Caco-2 (cell line): ENCODE measurements at regions not wholly inside any gene's neighbourhood (a gene's known extent, or its start where the extent isn't known, plus 50 kb on each side); places are given as distances from the start of the nearest gene placed in this dataset.

Source experiments
- BruUV-seq: library from RNA; stranded (reverse); fragments of 400-500 nt; replicated peaks from 2 replicates; lab custom pipeline; 2021; lab: Mats Ljungman, UMichigan
- CTCF ChIA-PET: fragments of 300-600 bp; sonication (Branson Sonifier 250); formaldehyde crosslinking; loops from one replicate; lab custom pipeline; 2022; ENCODE audit warnings: antibody characterized with exemption; lab: Charles Lee
- POLR2A ChIA-PET: fragments of 300-600 bp; sonication (Branson Sonifier 250); formaldehyde crosslinking; loops from one replicate; lab custom pipeline; 2022; ENCODE audit warnings: antibody characterized with exemption; lab: Charles Lee
- DNase-seq, 2 experiments: peaks; one replicate each; pipeline versions ENCODE4 v3.0.0 to v3.0.0-alpha.2; 2020 to 2022
- H3K27me3 ChIP-seq: replicated peaks from 2 replicates; pipeline ENCODE4 v1.6.0; 2011; ENCODE audit warnings: low read length; ENCODE audit not compliant: control insufficient read depth, insufficient read depth
- H3K36me3 ChIP-seq: 2 replicates; pipeline ENCODE4 v1.5.1; 2011; ENCODE audit warnings: low read length; ENCODE audit not compliant: control insufficient read depth, insufficient read depth
- H3K4me1 ChIP-seq: fragments of 250-450 bp; sonication (Bioruptor Pico); 2 replicates; pipeline ENCODE4 v1.5.1; 2020; ENCODE audit warnings: mild to moderate bottlenecking
- H3K4me3 ChIP-seq: 2 replicates; pipeline ENCODE4 v1.5.1; 2011; ENCODE audit warnings: low read depth, mild to moderate bottlenecking, control low read depth, low read length
- H3K9me3 ChIP-seq: fragments of 250-450 bp; sonication (Bioruptor Pico); 2 replicates; pipeline ENCODE4 v1.5.1; 2020; ENCODE audit warnings: mild to moderate bottlenecking, moderate library complexity
- H3K27ac Mint-ChIP-seq: one replicate; pipeline ENCODE4 v1.8.0; 2022; ENCODE audit warnings: mixed read lengths; ENCODE audit not compliant: unreplicated experiment
- H3K27me3 Mint-ChIP-seq: one replicate; pipeline ENCODE4 v1.8.0; 2022; ENCODE audit warnings: mixed read lengths; ENCODE audit not compliant: insufficient read depth, unreplicated experiment
- H3K36me3 Mint-ChIP-seq: one replicate; pipeline ENCODE4 v1.8.0; 2022; ENCODE audit warnings: mild to moderate bottlenecking, mixed read lengths; ENCODE audit not compliant: insufficient read depth, unreplicated experiment
- H3K4me1 Mint-ChIP-seq: one replicate; pipeline ENCODE4 v1.8.0; 2022; ENCODE audit warnings: low read depth, mixed read lengths; ENCODE audit not compliant: unreplicated experiment
- H3K4me3 Mint-ChIP-seq: one replicate; pipeline ENCODE4 v1.8.0; 2022; ENCODE audit warnings: mild to moderate bottlenecking, moderate library complexity, mixed read lengths; ENCODE audit not compliant: unreplicated experiment
- H3K9me3 Mint-ChIP-seq: one replicate; pipeline ENCODE4 v1.8.0; 2022; ENCODE audit warnings: mixed read lengths; ENCODE audit not compliant: unreplicated experiment
- CTCF ChIP-seq, 2 experiments: fragments of 200-600 bp in 1 of 2; IDR thresholded peaks; 1 replicate in 1 of 2; 2 replicates in 1 of 2; pipeline versions ENCODE4 v1.5.1 to v1.8.0; 2011 to 2022; ENCODE audit warnings: antibody characterized with exemption in 1 of 2, control low read depth in 1 of 2, inconsistent platforms in 1 of 2, low read depth in 1 of 2, low read length in 1 of 2, mild to moderate bottlenecking in 1 of 2, moderate library complexity in 1 of 2; ENCODE audit not compliant: insufficient read depth in 1 of 2, severe bottlenecking in 1 of 2, unreplicated experiment in 1 of 2
- intact Hi-C: fragments of 100-400 bp; cut with micrococcal nuclease; formaldehyde crosslinking; loops from one replicate; pipeline ENCODE4 v1.10.0; 2022; ENCODE audit not compliant: unreplicated experiment

GRCh38 chr18:64949885-64950284, 800.9 kb upstream of the CDH7 start:
- no peaks in the 10 kb centered on the region for H3K4me1 ChIP-seq
- ChIA-PET POLR2A (no interaction called here), CTCF (no interaction called here)
- no peaks in the 10 kb centered on the region for H3K36me3 ChIP-seq
- intact Hi-C loops: no loop called here
- DNase-seq: no peak
- Mint-ChIP-seq H3K36me3 (no peaks in the 10 kb centered on the region), H3K9me3 (peaks cover 8% of the 10 kb centered on the region), H3K27me3 (no peaks in the 10 kb centered on the region), H3K4me1 (no peaks in the 10 kb centered on the region), H3K4me3 (no peak overlapping the region), H3K27ac (no peak overlapping the region)
- H3K4me3 ChIP-seq: no peak overlapping the region
- BruUV-seq: no TSS peak
- TF ChIP-seq CTCF (IDR thresholded peaks at IDR 0.05; ENCODE audit: insufficient read depth in 1 of 2, low read depth in 1 of 2, low read length in 1 of 2, severe bottlenecking in 1 of 2, unreplicated experiment in 1 of 2): no peak
- H3K27me3 ChIP-seq: no peaks in the 10 kb centered on the region
- no peaks in the 10 kb centered on the region for H3K9me3 ChIP-seq

GRCh38 chr18:64936671-64937070, 787.8 kb upstream of the LINC00305 start:
- no peaks in the 10 kb centered on the region for H3K27me3 Mint-ChIP-seq
- no peak overlapping the region for H3K27ac Mint-ChIP-seq
- POLR2A ChIA-PET: no interaction called here

GRCh38 chr18:64929036-64929435, 780.1 kb upstream of the LINC00305 start:
- Mint-ChIP-seq H3K9me3 (no peaks in the 10 kb centered on the region), H3K27me3 (no peaks in the 10 kb centered on the region), H3K4me3 (no peak overlapping the region), H3K36me3 (no peaks in the 10 kb centered on the region), H3K4me1 (no peaks in the 10 kb centered on the region), H3K27ac (no peak overlapping the region)
- CTCF ChIA-PET: no interaction called here
- Histone ChIP-seq H3K4me3 (no peak overlapping the region), H3K27me3 (no peaks in the 10 kb centered on the region), H3K36me3 (no peaks in the 10 kb centered on the region), H3K9me3 (no peaks in the 10 kb centered on the region), H3K4me1 (no peaks in the 10 kb centered on the region)
- no peak for TF ChIP-seq CTCF (IDR thresholded peaks at IDR 0.05; ENCODE audit: insufficient read depth in 1 of 2, low read depth in 1 of 2, low read length in 1 of 2, severe bottlenecking in 1 of 2, unreplicated experiment in 1 of 2)
- intact Hi-C loops: no loop called here
- BruUV-seq: no TSS peak
- no peak for DNase-seq
- POLR2A ChIA-PET: no interaction called here

More at GRCh38 chr18:64936671-64937070, 787.8 kb upstream of the LINC00305 start:
- BruUV-seq: no TSS peak
- no peaks in the 10 kb centered on the region for H3K36me3 ChIP-seq
- no peaks in the 10 kb centered on the region for H3K27me3 ChIP-seq
- no peaks in the 10 kb centered on the region for H3K9me3 ChIP-seq
- Mint-ChIP-seq H3K9me3 (no peaks in the 10 kb centered on the region), H3K36me3 (no peaks in the 10 kb centered on the region), H3K4me3 (no peak overlapping the region), H3K4me1 (no peaks in the 10 kb centered on the region)
- H3K4me1 ChIP-seq: no peaks in the 10 kb centered on the region
- no peak for TF ChIP-seq CTCF (IDR thresholded peaks at IDR 0.05; ENCODE audit: insufficient read depth in 1 of 2, low read depth in 1 of 2, low read length in 1 of 2, severe bottlenecking in 1 of 2, unreplicated experiment in 1 of 2)
- intact Hi-C loops: no loop called here
- DNase-seq: no peak
- CTCF ChIA-PET: no interaction called here
- H3K4me3 ChIP-seq: no peak overlapping the region
